GDM1 (cell line): ENCODE measurements at regions not wholly inside any gene's neighbourhood (a gene's known extent, or its start where the extent isn't known, plus 50 kb on each side); places are given as distances from the start of the nearest gene placed in this dataset.
"Not testable (repeated sequence)": the region's sequence is repeated elsewhere in the genome, so short reads cannot be mapped to it uniquely, and the experiment has no call there.

Source experiments
- DNase-seq: peaks from one replicate; lab custom pipeline; 2025; lab: John Stamatoyannopoulos, UW

GRCh38 chr7:114083166-114084001 lies 164.6 kb upstream of the PPP1R3A start:
- no peak for DNase-seq

DNA sequence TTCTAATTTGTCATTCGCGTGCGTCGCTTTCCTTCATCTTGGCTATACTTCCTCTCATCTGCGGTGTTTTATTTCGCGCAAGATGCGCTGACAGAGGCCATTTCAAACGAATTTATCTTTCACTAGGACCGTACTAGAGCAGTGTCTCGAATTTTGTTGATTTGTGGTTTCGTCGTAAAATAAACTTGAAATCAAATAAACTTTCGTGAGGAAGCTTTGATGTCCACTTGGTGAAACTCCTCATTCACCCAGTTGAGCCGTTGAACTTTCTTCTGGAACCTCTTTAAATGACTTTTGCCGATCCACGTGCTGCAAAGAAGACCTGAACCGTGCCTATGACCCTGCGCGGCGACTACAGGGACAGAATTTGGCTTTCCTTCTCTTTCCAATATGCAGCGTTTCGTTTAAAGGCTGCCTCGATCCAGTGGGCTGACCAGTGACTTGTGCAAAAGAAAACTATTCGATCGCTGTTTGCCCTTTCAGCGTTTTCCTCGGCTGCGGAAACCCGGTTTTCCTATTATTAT lies 163.9 kb upstream of the PPP1R3A start:
- DNase-seq = no peak

DNA sequence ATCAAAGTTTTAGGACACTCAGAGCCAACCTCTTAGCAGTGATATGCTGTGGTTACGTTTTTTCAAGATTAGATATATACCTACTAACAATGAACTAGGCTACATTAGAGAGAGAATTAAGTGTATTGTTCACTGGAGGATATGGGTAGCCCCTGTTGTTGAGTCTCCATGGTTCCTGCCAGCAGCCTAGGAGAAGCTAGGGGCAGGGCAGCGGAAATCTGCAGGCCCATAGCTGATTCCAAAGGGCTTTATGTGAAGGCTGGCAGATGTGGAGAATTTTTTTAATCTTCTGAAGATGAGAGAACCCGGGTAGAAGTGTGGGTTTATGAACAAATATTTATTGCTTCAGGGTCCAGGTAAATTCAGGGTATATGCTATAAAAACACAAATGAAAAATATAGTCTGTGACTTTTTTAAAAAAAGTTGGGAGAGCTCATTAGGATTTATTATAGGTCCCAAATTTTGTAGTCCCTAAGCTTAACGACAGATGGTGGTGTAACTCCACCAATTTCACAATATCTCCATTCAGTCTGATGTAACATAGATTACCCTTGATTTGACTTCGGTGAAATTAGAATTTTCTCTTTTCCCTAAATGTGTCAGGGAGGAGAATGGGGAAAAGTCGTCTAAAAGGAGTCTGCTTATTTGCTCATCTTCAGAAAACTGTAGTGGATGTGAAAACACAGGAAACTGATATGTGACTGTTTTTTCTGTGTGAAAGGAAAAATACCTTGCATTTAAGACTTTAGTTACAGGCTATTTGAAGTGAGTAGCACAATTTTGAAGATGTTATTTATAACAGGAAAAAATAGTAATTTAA lies 163.0 kb upstream of the PPP1R3A start:
- DNase-seq = peak; percentile 18

GRCh38 chr7:114077158-114077524 lies 158.3 kb upstream of the PPP1R3A start:
- DNase-seq = not testable (repeated sequence)

GRCh38 chr7:114076392-114077157 lies 157.8 kb upstream of the PPP1R3A start:
- DNase-seq = not testable (repeated sequence)

DNA sequence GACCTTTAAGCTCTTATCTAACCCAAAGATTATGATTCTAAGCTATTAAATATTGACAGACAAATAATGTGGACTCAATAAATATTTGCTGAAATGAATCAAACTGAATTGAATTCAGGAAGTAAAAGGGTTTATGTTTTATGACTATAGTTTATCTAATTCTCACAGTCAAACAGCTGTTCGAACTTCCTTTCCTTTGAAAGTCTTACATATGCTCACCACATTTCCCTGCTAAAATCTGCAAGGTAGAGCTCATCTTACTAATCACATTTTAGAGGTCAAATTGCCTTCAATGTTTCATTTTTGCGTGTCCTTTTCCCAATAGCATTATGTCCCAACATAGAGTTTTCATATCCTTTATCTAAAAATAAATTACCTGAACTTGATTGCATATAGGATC lies 154.9 kb upstream of the PPP1R3A start:
- no peak for DNase-seq

DNA sequence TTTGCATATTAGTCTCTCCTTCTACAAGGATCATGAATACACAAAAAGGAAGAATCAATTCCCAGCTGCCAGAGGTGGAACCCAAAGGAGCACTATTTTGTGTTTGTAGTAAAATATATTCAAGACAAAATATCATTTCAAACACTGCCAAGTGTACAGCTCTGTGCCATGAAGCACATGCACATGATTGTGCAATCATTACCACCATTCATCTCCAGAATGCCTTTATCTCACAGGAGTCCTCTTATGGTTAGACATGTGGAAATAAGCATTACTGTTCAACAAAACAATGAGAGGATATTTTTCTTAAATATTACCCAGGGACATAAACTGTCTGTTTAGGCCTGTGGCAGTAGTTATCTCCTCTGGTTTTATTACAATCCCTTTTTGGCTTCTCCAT lies 151.4 kb upstream of the PPP1R3A start:
- DNase-seq = no peak

DNA sequence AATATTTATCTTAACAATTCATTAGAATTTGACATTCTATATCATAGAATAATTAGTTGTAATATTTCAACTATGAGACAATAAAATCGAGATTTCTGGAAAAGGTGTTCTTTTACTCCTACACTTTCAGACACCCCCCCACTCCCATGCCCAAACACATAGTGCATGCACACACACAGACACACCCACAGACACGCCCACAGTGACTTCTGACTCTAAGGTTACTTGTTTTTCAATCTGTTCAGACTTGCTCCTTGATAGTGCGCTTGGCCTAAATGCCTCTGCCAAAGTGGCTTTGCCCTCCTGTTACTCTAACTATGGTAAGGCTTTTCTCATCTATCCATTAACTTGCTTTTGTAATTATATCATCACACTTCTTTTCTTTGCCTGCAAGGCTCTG lies 144.0 kb upstream of the PPP1R3A start:
- no peak for DNase-seq

DNA sequence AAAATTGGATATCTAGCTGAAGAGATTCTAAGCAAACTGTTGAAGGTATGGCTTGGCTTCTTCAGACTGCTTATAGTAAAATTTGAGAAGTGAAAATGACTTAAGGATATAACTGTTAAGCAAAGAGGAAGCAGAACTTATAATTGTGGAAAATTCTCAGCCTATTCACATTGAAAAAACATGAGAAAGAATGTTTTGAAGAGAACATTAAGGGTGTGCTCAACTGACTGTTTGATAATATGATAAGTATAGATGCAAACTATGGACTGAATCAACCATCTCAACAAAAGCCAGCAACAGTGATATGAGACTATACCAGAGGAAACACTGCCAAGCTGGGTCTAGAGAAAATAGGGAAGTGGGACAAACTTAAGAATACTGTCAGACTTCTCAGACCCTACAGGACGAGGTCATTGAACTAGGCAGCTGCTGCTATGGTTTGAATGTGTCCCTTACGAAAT lies 133.1 kb upstream of the PPP1R3A start:
- DNase-seq = peak; percentile 65

- DNase-seq = no peak
These were observed 131.8 kb upstream of the PPP1R3A start for GRCh38 chr7:114050571-114050970.

- DNase-seq = no peak
These were observed 129.8 kb upstream of the PPP1R3A start for GRCh38 chr7:114048386-114049235.

DNA sequence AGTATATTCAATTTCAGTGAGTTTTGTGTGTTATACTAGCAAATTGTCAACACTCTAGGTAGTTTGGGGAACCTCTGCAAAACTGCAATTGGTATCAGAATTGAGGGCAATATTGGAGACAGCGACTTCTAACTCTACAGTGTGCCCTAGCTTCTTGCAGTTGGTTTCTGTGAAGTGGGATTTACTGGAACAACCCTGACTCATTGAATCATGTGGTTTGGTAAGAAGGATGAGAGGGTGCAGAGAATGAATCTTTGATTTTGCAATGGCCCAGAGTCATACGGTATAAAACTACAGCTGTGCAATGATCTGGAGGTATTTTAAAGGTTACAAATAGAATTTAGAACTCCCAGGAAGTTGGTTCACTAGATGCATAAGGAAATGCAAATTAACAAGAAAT lies 129.1 kb upstream of the PPP1R3A start:
- no peak for DNase-seq

- no peak for DNase-seq
These were observed 114.7 kb upstream of the PPP1R3A start for GRCh38 chr7:114033475-114033874.

DNA sequence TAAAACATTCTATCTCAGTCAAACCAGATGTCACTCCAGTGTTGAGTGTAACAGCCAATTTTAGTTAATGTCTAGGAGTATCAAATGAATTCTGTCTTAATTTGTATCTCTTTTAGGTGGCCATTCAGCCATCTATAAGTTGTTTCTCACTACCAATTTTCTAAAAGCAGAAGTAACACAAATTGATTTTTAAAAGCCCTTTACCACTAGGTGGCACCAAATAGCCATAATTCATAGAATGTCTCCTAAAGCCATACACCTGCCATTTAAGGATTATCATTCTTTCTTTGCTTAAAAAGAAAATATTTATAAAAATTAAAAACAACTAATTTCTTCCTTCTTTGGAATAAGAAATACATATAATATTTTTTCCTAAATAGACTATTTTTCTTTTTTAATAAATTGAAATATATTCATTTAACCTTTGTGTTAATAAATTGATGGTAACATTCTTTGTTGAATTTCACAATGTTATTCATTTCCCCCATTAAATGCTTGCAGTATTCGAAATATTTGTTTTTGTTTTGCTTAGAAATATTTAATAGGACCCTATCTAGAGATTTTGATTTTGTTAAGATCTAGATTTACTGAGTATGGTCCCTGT lies 107.8 kb upstream of the PPP1R3A start:
- peak; percentile 27 for DNase-seq

GRCh38 chr7:114021135-114021534 lies 102.3 kb upstream of the PPP1R3A start:
- DNase-seq = no peak

GRCh38 chr7:114008696-114009095 lies 89.9 kb upstream of the PPP1R3A start:
- DNase-seq = no peak

DNA sequence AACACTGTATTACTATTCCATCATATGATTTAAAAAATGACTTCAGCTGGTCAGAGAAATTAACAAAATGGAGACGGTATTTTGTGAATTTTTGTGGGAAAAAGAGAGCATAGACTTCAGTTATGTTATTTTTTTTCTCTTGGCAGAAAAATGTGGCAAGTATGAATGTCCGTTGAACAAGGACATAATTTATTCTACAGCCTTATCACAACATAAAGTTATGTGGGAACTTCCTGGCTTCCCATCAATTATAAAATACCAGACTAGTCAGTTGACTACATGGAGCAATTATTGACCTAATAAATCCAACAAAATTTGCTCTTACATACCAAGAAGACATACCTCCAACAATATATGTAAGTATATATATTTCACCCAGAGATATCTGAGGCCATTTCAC lies 88.6 kb upstream of the PPP1R3A start:
- DNase-seq = no peak

DNA sequence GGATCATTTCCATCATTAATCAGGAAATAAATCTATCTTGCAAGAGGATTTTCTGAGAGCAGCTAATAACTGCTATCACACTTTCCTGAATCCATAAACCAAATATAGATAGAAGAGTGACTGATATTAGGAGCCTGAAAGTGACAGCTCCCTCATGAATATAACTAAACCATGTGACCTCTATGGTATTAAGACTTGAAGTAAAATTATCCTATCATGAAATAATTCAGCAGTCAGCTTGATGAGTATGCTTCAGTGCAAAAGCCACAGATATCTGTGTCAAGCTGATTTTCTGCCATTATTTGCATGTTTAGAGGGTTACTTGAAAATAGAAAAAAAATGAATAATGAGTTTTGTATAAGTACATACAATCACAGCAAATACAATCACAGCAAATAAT lies 80.1 kb upstream of the PPP1R3A start:
- no peak for DNase-seq

DNA sequence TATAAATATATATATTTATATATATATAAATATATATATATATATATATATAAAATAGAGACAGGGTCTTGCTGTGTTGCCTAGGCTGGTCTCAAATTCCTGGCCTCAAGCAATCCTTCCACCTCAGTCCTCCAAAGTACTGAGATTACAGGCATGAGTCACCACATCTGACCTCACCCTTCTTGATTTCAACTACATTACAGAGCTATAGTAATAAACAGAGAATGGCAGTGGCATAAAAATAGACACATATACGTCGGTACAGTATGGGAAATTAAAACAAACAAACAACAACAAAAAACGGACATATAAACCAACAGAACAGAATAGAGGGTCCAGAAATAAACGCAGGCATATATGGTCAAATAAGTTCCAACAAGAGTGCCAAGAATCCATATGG lies 77.6 kb upstream of the PPP1R3A start:
- DNase-seq = no peak

- DNase-seq = no peak
These were observed 67.4 kb upstream of the PPP1R3A start for GRCh38 chr7:113986216-113986615.

DNA sequence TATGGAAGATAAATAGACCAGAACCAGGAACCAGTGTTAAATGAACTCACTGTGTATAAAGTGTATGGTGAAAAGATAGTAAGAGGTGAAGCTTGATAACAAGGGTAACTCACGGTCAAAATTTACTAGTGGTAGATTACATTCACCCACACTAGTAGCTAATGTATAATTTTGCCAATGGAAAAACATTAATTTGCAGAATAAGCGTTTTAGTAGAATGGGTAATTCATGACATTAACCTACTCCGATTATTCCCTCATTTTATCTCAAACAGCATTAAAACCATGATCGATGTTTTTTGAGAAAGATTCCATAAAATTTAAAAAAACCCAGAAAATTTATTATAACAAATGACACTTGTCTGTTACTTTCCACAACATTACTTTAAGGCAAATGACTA lies 57.7 kb upstream of the PPP1R3A start:
- no peak for DNase-seq
